Stimulated activated CD4-positive, alpha-beta T cell treated with anti-CD3 and anti-CD28 coated beads, Interleukin-1b, Interleukin-23, amount 100 ng/mL, for 1 hour (primary cell): ENCODE measurements at regions not wholly inside any gene's neighbourhood (a gene's known extent, or its start where the extent isn't known, plus 50 kb on each side); places are given as distances from the start of the nearest gene placed in this dataset.

Experiments used
- DNase-seq, 2 donors: peaks; one replicate each; pipeline ENCODE4 v3.0.0-alpha.2; 2020; ENCODE audit warnings: low read depth in 2 of 2

DNA sequence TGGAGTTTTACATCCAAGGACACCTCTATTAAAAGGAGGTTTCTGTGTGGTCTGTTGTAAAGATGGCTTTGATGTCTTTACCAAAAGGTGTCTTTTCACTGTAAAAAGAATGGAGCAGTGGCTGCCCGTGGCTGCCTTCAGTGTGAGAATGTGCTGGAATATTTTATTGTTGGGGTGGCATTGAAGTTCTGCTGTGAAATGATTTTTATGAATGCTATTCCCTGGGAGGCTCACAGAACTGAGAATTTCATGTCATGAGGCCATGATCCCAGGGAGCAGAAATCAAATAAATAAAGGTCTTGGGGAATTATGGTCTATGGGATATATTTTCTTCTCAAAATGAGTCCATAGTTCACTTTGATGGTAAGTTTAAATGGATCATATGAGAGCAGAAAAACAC lies 425.2 kb upstream of the ZNF608 start:
- DNase-seq = no peak

DNA sequence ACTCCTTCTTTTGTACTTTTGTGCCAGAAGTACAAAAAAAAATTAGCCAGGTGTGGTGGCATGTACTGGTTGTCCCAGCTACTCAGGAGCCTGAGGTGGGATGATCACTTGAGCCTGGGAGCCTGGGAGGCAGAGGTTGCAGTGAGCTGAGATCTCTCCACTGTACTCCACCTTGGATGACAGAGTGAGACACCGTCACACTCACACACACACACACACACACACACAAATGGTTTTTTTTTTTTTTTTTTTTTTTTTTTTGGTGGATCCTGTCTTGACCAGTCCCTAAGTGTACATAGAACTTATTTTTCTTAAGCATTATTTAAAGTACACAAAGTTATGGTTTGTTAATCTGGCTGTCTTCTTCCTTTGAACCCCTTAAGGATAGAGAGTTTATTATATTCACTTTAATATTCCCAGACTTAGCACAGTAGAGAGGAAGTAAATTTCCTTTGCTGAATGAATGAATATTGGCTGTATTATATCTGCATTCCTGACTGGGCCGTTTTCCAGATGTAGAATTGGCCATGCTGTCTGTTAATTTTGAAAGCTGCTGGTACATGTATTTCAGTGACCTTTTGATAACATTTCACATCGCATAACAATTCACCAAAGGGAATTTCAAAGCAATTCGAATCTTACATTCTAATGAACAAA lies 429.0 kb upstream of the ZNF608 start:
- no peak for DNase-seq

DNA sequence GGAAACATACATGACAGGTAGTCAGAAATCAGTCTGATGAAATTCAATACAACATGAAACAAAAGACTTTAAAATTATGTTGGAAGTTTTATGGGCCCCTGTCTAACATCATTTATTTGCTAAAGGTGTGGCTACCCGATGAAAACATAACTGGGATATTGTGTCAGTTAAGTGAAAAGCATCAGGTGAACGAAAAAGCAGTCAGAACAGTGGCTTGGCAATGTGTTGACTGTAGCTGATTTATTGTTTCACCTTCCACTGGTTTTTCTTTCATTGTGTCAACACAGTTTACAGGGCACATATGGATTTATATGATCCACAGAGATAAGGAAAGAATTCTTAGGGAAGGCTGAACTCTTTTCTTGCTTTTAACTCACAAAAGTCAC lies 429.6 kb upstream of the ZNF608 start:
- DNase-seq = no peak

DNA sequence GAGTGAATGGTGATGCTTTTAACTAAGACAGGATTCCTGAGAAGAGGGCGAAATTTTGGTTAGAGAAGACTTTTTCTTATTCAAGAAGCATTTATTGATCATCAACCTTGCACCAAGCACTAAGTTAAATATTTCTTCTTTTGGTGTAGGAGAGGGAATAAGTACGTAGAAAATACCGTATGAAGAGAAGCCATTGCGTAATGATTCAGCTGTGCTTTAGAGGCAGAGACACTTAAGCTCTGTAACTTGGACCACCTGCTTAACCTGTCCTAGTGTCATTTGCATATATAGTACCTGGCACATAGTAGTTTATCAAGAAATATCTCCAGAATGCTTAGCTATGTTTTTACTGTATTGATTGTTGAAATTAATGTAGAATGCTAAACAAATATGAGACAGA lies 430.9 kb upstream of the ZNF608 start:
- no peak for DNase-seq

DNA sequence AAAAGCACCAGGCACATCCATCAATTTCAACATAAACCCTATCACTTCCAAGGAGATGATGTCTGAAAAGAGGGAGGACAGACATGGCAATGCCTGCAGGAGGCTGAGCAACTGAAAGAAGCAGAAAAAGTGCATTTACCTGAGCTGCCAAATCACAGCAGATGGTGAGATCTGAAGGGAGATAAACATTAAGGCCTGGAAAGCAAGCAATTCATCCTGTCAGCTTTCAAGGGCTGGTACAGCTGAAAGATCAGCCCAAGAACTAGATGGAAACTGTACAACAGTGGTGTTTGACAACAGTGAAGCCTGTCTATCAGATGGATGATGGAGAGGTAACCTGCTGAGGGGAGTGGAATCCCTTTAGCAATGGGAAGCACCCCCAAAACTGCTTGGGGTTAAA lies 433.2 kb upstream of the ZNF608 start:
- DNase-seq = no peak

DNA sequence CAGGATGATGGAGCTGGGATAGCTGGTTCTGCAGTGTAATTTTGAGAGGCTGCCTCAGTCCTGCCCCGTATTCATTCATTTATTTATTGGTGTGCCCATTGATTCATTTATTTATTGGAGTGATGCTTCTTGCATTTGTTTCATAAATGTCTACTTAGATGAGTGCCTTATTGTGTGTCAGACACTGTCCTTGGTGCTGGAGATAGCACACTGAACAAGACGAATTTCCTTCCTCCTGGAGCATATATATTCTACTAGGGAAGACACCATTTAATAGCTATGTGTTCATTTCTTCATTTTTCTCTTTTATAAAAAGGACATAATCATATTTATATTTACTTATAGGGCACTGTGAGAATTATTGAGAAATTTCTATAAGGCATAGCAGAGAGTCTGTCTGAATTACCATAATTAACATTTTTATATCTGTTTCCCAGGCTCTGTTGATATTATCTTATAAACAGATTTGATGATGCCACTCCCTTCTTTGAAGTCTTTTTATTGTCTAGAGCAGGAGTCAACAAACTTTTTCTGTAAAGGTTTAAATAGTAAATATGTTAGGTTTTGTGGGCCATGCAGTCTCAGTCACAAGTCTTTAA lies 433.9 kb upstream of the ZNF608 start:
- no peak for DNase-seq

DNA sequence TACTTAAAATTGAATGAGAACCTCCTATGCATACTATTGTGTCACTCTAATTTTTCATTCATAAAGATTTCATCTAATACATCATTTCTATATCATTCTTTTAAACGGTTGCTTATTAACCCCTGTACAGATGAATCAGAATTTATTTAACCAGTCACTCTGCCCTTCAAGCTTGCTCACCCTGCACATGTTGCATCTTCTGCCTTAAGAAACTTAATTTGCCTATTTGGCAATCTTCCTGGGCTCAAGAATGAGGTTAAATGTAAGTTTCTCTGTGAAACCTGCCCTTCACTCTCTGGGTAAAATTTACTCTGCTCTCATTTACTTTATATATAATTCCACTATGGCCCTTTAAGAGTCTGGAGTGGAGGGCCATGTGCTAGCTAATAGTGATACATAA lies 434.7 kb upstream of the ZNF608 start:
- DNase-seq = no peak

DNA sequence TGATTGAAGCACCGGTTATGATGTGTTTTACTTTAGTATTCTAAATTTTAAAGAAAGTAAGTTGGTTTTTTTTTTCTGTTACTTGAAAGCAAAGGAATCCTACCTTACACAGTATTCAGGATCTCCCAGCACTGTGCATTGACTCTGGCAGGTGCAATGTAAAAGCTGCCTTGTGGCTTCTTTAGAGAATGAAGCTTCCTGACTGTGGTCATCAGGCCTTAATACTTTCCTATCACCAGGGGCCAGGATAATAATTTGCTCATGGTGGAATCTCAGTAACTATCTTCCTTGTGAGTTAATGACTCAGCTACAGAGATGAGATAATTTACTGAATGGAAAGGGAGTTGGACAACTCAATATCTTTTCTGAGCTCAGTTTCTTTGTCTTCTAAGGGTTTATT lies 435.5 kb upstream of the ZNF608 start:
- DNase-seq = no peak

DNA sequence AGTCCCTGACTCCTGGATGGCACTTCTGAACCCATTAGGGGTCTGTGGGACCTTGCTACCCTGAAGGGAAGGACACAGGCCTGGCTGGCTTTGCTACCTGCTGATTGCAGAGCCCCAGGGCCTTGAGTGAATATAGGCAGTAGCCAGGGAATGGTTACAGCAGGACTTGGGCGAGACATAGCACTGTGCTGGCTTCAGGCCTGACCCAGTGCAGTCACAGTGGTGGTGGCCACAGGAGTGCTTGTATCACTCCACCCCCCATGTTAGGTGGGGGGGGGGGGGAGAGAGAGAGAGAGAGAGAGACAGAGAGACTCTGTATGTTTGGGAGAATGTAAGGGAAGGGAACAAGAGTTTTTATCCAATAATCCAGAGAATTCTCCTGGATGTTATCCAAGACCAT lies 439.3 kb upstream of the ZNF608 start:
- DNase-seq = no peak

DNA sequence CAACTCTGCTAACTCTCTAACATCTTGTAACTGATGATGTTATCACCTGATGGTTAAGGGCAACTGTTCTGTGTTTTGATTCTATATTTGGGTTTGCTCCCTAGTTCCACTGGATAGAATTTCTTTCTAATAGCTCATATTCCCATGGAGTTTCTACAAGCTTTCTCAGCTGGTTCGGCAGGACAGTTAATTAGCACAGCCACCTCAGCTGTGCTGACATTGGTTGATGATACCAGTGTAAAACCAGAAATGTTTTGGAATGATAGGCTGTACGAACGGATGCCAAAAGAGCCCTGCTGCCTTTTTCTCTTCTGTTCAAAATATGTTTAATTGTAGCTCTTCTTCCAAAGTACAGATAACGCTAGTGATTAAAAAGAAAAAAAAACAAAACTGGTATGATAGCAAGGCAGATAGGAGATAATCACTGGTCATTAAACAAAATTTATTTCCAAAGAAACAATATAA lies 440.5 kb upstream of the ZNF608 start:
- no peak for DNase-seq

DNA sequence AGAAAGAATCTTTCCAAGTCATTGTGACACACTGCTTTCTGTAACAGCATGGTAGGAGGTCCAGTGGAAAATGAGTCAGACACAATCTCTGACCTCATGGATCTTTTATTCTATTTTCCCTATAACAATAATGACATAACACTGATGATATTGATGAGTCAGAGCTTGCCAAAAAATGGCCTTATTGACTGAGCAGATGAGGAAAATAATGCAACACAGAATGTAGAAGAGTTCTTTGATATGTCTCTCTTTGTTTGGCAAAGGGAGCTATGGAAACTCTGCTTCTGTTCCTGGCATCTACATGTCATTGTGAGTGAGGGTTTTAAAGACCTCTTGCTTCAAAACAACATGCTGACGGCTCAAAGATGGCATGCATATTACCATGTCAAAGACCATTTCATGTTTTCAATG lies 443.1 kb upstream of the ZNF608 start:
- no peak for DNase-seq

DNA sequence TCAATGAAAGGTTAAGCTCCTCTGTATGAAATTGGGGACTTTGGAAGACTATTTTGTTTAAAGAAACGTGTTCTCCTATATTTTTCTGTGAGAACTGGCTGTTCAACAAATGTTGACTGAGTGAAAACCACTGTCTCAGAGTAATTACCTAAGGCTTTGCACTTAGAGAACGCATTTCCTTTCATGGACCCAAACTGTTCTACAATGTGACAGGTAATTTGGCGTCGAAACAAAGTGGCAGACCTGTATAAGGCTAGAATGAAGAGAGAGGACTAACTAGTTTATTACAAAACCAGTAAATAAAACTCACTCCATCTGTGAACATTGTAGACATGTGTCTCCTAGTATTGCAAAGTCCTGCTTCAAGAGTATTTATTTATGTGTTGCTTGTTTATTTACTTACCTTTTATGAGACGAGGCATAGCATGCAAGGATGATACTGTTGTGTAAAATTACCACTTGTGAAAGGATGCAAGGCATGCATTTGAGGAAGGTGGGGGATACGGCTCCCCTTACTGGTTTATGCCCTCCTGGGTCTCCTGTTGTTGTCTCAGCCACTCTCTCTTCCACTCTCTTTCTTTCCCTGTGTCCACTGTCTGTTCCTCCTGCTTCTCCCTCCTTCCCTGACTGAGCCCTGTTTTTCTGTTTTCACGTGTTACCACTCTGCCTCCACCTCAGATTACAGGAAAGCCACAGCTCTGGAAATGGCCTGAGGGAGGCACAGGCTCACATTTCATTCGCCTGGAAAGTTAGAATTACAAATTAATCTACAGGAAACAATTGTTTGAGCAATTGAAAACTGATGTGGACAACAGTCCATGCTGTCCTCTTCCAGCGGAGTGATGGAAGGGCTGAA lies 444.0 kb upstream of the ZNF608 start:
- no peak for DNase-seq

DNA sequence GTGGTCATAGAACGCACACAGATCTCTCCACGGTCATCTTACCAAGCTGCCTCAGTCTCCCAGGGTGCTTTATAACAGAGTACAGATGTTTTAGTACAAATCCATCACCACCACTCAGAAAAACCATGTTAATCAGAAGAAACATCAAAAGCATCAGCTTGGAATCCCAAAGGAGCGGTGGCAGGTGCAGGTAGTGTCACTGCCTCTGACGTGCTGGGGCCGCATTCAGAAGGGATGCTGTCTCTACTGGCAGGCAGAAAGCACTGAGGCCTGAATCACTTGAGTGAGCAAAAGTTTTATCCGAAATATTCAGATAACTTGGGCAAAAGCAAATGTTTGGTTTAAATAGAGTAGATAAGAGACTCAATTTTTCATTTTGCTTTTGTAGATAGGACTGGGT lies 448.4 kb upstream of the ZNF608 start:
- no peak for DNase-seq

DNA sequence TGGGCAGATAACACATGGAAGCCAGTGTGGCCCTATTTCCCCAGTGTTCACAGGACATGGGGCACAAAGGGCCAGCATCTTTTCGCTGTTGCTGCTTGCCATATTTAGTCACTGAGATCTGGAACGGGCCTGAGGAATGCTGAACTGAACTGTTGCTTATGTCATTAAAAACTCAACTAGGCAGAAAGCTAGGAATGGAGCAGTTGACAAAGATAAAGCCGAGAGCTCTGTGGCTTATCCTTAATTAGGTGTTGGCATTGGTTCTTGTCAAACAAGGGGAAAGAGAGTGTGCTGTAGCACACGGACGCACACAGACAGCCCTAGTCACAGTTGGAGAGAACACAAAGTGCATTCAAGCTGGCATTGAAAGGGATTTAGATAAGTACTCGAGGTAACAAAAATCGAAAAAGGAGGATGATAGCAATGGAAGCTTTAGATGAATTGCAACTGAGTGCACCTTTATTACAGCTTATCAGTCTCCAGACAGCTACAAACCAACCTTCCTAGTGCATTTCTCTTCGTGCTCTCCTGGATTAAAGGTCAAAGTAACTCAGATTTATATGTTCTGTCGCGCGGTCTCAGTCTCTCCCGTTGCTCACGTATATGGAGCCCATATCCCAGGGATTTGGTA lies 450.2 kb upstream of the ZNF608 start:
- DNase-seq = no peak

DNA sequence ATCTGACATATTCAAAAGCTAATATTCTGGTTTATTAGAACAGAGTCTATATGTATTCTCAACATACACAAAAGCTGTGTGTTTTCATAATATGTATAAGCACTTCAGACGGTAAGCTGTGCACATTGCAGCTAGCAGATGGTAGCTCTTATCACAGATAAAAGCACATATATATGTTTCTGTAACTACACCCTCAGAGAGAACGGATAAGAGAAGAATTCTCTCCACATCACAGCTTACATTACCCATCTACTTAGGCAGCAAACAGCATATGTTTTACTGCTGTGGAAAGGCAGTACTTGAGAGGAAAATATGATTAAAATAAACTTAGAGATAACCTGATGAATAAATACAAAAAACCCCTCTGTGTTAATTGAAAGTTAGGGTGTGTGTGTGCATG lies 450.9 kb upstream of the ZNF608 start:
- DNase-seq = no peak

DNA sequence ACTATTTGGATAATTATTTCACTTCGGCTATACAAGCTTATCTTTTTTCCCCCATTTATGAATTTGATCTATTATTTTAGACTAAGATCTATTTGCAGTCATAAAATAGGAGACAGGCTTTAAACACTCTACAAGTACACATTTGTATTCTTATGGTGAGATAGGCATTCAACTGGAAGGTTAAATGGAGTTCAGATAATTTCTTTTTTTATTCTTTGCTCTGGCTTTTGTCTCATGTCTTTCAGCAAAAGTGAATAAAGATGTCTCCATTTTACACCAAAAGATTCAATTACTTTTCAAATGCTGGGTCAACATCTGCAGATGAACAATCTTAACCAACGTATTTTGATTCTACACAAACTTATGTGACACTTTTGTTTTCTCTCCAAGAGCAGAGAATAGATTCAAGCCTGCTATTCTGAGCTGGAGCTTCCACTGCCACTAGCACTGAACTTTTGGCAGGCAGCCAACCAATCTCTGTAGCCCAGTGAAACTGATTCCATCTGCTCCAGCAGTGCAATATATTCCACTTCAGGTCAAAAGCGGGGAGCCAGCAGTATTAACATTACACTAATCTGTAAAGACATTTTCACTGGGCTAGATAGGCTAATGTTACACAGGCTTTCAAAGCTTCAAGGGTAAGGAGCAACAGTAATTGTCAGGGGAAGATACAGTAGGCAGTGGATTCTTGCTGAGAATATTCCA lies 452.0 kb upstream of the ZNF608 start:
- no peak for DNase-seq

DNA sequence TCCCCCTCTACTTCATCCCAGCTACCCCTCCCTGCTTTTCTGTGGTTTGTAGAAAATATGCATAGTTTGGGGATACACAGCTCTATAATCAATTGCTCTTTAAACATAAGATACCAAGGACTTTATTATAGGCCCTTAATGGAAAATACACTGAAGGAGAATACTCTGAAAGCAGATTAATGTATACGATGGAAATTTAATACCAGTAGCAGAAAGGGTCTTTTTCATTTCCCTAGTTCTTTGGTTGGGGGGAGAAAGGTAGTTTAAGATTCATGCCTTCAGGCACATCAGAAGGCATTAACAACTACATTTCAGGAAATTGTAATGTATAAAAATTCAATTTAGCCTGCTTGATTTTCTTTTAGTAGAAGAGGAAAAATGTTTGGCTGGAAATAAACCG lies 452.9 kb upstream of the ZNF608 start:
- no peak for DNase-seq

DNA sequence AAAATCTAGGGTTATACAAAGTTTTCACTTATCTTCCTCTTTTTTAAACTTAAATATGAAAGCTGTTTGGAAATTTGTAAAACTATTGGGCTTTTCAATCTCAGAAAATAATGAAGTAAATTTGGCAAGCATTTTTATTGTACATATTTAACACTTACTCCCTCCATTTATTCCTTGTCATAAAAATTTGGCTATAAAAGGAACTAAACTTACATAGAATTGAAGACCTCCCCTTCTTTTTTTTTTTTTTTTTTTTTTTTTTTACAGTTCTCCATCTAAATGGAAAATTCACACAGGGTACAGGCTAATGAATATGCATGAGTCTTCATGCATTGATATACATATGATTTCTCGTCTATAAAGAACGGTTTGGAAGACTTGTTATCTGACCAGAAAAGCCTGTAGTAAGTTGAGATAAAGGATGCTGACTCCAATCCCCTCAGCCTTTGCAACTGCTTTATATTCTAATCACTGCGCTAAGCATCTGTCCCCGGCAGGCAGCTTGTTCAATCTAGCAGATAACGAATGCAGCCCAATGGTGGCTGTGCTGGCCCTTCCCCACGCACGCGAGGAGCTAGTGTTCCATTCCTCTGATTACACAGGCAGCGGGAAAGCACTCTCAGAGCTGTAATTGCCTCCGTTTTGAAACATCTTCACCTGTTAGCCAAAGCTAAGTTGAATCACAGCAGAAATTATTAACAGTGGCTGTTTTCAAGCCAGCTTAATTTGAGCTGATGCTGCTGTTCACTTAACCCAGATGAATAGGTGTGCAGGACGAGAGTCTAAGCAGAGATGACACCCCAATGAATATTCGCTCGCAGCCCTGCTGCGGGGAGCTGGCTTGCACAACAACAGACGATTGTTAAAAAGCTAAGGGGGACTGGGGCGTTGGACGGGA lies 453.8 kb upstream of the ZNF608 start:
- no peak for DNase-seq

DNA sequence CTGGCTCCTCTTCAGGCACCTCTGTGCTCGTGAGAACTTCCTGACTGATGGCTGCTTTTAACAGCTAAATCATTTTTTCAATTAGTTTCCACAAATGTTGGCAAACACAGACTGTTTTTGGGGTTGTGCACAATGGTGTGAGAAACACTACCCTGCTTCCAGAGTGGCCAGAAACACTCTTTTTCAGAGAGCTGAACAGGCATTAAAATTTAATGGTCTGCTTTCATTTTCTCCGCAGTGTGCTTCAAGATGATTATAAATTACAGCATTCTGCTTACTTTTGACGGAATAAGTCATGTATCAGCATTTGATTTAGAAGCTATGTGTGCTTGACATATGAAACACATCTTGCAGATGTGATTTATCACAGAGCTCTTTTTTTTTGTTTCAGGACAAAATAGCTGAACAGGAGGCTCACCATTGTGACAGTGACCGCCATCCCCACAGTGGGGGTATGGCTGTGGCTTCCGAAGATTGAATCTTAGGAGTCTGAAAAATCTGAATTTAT lies 454.5 kb upstream of the ZNF608 start:
- DNase-seq = no peak

DNA sequence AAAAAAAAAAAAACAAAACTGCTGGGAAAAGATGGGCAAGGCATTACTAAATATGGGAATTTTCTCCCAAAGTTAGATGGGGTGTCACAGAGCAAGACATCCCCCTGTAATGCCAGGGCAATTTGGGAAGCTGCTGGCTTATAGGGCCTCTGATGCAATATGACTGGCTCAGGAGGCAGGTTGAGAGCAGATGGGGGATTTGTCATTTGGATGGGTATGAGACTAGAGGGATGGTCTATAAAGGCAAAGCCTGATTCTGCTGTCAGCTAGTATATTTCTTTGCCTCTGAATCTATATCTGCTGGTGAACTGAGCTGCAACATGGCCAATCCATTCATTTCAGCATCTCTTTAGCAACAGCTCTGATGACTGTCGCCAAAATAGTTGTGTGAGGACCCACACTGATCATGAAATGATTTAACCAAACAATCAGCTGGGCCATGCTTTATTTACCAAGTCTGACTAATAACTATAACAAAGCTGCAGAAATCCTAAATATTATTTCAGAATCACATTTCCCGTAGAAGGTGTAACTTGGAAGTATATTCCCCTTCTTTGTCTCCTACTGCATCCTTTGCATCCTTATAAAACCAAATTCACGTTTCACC lies 455.1 kb upstream of the ZNF608 start:
- DNase-seq = no peak
